ELF-1 (cell line): ENCODE measurements at regions not wholly inside any gene's neighbourhood (a gene's known extent, or its start where the extent isn't known, plus 50 kb on each side); places are given as distances from the start of the nearest gene placed in this dataset.

Experiments
- DNase-seq: peaks from one replicate; pipeline ENCODE4 v3.0.0-alpha.2; 2016; ENCODE audit warnings: low read depth, low spot score

- no peak for DNase-seq
Observed at GRCh38 chr3:31140470-31140869, 246.0 kb upstream of the GADL1 start.

GRCh38 chr3:31142139-31142538 is 247.7 kb upstream of the GADL1 start:
- DNase-seq, result peak; percentile 61

GRCh38 chr3:31142543-31142942 is 248.1 kb upstream of the GADL1 start:
- peak; percentile 30 for DNase-seq

GRCh38 chr3:31145062-31145461 is 250.6 kb upstream of the GADL1 start:
- DNase-seq, result no peak

- no peak for DNase-seq
Observed at GRCh38 chr3:31147550-31147949, 253.1 kb upstream of the GADL1 start.

GRCh38 chr3:31157047-31157694 is 262.7 kb upstream of the GADL1 start:
- DNase-seq, result no peak

- DNase-seq, result no peak
Observed at GRCh38 chr3:31157893-31158620, 263.6 kb upstream of the GADL1 start.

- DNase-seq, result no peak
Observed at GRCh38 chr3:31159331-31160039, 265.0 kb upstream of the GADL1 start.

- DNase-seq, result no peak
Observed at GRCh38 chr3:31161889-31162288, 267.4 kb upstream of the GADL1 start.

- DNase-seq, result no peak
Observed at GRCh38 chr3:31164381-31164780, 269.9 kb upstream of the GADL1 start.

GRCh38 chr3:31165399-31165860 is 271.0 kb upstream of the GADL1 start:
- peak; percentile 28 for DNase-seq

- DNase-seq, result no peak
Observed at GRCh38 chr3:31166249-31166885, 271.9 kb upstream of the GADL1 start.

- DNase-seq, result no peak
Observed at GRCh38 chr3:31167666-31168065, 273.2 kb upstream of the GADL1 start.

GRCh38 chr3:31170932-31171670 is 276.6 kb upstream of the GADL1 start:
- no peak for DNase-seq

- DNase-seq, result no peak
Observed at GRCh38 chr3:31172336-31172735, 277.9 kb upstream of the GADL1 start.

GRCh38 chr3:31173118-31173718 is 278.8 kb upstream of the GADL1 start:
- DNase-seq, result no peak

GRCh38 chr3:31174079-31174478 is 279.6 kb upstream of the GADL1 start:
- no peak for DNase-seq

- no peak for DNase-seq
Observed at GRCh38 chr3:31176045-31176444, 281.6 kb upstream of the GADL1 start.

- DNase-seq, result no peak
Observed at GRCh38 chr3:31178467-31178866, 284.0 kb upstream of the GADL1 start.

GRCh38 chr3:31179768-31180167 is 285.3 kb upstream of the GADL1 start:
- DNase-seq, result no peak

GRCh38 chr3:31180274-31180673 is 285.8 kb upstream of the GADL1 start:
- DNase-seq, result no peak
